Putamen (tissue), 1 donor: ENCODE measurements at regions not wholly inside any gene's neighbourhood (a gene's known extent, or its start where the extent isn't known, plus 50 kb on each side); places are given as distances from the start of the nearest gene placed in this dataset.

Experiments used
- DNase-seq: peaks from one replicate; pipeline ENCODE4 v3.0.0-alpha.2; 2016; ENCODE audit warnings: low spot score

DNA sequence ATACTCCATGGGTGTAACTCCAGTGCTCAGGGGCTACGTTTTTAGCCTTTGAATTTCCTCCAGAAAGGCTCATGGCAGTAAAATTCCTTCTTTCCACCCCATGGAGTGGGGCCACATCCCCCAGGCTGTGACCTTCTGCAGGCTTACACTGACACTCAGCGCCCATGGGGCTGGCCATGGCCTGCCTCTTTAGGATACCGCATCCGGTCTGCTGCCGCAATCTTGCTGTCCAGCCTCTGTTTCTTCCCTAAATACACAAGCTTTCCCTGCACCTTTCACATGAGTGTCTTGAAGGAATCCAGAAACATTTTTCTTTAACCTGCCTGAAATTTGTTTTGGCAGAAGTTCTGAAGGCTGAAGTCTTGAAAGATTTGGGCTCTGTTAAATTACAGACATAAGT lies 170.5 kb downstream of the NTMT2 start:
- no peak for DNase-seq

GRCh38 chr1:170318141-170318540 lies 172.4 kb downstream of the NTMT2 start:
- no peak for DNase-seq

DNA sequence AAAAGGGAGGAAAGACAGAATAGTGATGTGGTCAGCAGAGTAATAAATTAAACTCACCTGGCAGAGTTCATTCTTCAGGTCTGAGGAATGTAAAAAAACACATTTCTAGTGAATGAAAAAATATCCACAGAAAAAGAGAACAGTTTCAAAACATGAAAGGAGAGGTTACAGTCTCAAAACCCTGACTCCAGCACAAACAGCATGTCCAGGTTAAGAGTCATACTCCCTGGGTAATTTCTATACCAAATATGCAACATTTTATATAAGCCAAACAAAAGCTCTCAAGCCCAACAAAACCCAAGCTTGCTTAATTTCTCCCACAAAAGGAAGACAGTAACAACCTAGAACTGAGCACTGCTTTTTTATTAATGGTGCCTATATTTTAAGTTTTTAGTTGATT lies 173.0 kb downstream of the NTMT2 start:
- DNase-seq = no peak

GRCh38 chr1:170321113-170321512 lies 175.4 kb downstream of the NTMT2 start:
- DNase-seq = no peak

GRCh38 chr1:170326186-170326585 lies 180.4 kb downstream of the NTMT2 start:
- DNase-seq = no peak

DNA sequence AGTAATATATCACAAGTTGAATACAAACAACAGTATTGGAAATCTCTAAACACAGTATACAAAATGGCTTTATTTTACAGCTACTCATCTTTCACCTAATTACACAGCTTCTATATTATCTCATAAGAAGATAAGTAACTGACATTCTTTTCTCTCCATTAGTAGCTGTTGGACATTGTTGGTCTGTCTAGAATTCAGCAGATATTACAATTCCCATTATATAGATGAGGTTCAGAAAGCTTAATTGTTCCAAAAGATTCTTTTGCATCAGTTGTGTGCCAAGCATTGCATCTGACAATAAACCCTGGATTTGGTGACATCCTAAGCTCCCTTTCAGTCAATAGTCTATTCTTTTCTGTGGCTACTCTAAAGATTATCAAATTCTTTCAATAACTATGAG lies 187.0 kb downstream of the NTMT2 start:
- no peak for DNase-seq

- DNase-seq = no peak
Observed at GRCh38 chr1:170337413-170337994, 191.7 kb downstream of the NTMT2 start.

DNA sequence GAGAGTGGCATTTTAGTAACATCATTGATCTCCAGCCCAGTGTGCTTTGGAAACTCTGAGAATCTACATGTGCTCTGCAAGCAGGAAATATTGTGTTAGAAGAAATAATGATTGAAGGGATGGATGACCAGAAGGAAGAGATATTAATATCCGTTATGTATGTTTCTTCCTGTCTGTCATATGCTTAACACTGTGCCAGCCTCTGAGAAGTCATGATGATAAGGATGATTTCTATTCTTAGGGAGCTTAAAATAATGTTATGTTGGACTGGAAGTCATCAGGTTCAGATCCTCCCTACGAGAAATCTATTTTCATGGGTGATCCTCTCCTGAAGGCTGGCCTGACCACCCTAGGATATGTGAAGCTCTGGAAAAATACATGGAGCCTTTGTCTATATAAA lies 192.4 kb upstream of the GORAB start:
- DNase-seq = no peak

DNA sequence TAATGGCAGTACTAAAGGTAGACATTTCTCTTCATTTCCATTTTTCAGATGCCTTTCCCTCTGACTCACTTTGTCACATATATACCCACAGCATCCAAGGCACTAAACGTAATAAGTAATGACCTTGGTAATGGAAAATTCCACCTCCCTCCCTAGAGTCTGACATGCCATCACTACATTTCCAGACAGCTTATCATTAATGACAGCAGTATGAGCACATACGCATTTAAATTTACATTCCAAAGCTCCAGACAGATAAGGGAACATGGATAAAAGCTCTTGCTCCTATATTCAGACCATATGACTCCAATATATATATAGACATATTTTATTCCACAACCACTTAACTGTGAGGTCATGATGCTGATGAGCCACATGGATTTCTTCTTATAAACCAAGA lies 191.7 kb upstream of the GORAB start:
- no peak for DNase-seq

- no peak for DNase-seq
Observed at GRCh38 chr1:170351366-170351946, 180.5 kb upstream of the GORAB start.

DNA sequence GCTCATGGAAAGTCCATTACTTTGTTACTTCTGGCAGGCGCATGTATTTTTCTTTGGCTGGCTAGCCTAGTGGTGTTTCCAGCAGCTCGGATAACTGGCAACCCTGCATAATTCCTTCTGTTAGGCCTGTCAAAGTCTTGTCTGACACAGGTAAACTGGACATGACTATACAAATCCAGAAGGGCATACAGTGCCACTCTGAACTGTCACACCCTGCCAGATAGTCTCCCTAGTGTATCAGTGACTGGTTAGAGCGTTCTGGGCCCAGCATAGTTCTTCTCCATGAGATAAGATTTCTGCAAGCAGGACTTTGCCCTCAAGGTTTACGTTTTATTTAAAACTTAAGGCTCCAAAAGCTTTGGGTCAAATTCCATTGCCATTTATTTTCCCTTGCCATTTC lies 177.7 kb upstream of the GORAB start:
- no peak for DNase-seq

- no peak for DNase-seq
Observed at GRCh38 chr1:170354690-170355089, 177.3 kb upstream of the GORAB start.

DNA sequence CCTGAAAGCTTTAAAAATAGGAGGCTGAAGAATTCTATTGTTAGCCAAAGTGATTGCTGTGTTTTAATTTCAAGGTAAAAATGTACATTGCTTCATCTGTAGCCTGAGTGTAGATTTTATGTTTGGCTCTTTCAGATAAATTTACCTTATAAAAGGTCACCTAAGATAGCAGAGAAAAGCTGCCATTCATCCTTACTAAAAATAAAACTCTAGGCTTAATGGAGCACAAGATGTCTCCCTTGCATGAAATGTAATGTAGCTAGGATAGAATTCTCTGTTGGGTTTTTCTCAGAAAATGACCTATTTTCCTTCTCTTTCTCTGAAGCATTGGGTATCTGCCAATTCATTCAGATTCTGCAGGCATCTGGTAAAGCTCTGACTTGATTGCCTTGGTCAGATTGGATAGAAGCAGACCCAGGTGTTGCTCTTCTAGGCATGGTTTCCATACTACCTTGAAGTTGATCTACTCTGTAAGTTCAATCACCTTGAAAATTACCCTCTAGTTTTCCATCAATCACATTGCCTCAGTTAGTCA lies 176.6 kb upstream of the GORAB start:
- DNase-seq = no peak

DNA sequence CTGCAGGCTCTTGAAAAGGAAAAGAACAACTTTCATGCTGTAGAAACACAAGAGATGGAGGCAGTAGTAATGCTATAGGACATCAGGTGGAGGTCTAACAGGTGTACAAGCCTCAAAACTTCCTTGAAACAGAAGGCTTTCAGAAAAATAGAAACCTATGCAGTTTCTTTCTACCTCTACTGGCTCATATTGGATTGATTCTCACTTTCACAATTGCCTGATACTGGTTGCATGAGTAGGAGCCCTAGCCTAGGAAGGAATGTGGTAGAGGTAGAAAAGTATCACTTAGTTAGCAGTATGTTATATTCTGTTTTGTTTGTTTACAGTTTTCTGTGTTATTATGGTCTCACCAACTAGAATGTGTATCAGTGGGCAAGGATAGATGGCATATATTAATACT lies 175.4 kb upstream of the GORAB start:
- no peak for DNase-seq

DNA sequence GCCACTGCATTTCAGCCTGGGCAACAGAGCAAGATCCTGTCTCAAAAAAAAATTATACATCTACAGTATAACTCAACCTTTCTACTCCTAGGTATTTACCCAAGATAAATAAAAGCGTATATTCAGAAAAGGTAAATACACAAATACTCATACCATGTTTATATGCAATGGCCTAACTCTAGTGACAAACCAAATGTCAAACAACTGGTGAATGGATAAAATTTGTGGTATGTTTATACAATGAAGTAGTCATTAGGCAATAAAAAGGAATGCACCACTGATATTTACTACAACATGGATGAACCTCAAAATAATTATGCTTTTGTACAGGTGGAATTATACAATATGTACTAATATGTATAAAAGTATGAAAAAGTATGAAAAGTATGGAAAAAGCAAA lies 174.2 kb upstream of the GORAB start:
- no peak for DNase-seq

DNA sequence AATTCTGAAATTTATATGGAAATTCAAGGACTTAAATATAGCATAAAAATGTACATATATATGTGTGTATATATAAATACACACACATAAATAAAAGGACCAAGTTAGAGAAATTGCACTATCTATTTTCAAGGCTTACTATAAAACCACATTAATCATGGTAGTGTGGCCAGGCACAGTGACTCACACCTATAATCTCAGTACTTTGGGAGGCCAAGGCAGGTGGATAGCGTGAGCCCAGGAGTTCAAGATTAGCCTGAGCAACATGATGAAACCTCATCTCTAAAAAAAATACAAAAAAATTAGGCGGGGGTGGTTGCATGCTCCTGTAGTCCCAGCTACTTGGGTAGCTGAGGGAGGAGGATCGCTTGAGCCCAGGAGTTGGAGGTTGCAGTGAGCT lies 171.4 kb upstream of the GORAB start:
- no peak for DNase-seq

GRCh38 chr1:170365331-170365730 lies 166.6 kb upstream of the GORAB start:
- no peak for DNase-seq

- DNase-seq = no peak
Observed at GRCh38 chr1:170366980-170367379, 165.0 kb upstream of the GORAB start.

DNA sequence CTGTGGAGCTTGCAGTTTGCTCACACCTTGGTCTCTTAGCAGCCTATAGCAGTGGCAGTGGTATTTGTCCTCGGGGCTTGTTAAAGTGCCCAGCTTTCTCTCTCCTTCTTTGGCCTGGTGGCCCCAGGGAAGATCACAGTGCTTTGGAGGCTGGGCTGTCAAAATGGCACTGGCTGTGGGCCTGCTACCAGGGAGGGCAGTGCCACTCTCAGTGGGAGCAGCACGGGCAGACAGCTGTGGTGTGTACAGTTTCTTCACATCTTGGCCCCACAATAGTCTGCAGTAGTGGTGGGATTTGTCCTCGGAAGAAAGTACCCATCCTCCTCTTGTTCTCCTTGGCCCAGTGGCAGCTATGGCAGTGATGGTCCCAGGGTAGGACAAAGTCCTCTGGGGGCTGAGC lies 164.4 kb upstream of the GORAB start:
- DNase-seq = no peak

DNA sequence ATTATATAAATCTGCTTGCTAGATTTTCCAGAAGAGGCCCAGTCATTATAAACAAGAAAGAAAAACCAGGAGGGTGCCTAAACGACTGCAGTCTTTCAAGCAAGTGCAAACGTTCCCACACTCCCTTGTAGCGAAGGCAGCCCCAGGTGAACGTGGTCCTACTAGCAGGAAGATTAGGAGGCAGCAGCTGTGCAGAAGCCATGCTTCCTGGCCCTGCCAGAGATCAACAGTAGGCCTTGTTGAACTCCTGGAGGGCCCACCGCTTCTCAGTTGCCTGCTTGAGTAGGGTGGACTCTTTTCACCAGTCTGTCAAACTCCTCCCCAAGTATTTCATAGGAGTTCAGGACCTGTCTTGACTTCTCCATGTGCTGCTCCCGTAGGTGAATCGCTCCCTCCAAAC lies 163.0 kb upstream of the GORAB start:
- DNase-seq = no peak

GRCh38 chr1:170369417-170369816 lies 162.5 kb upstream of the GORAB start:
- DNase-seq = no peak

GRCh38 chr1:170370087-170370486 lies 161.9 kb upstream of the GORAB start:
- DNase-seq = no peak

GRCh38 chr1:170375082-170375723 lies 156.8 kb upstream of the GORAB start:
- DNase-seq = no peak
